Heart left ventricle (tissue), 16 donors: ENCODE measurements at regions not wholly inside any gene's neighbourhood (a gene's known extent, or its start where the extent isn't known, plus 50 kb on each side); places are given as distances from the start of the nearest gene placed in this dataset.
A peak's percentile ranks its signal among the peaks of the same experiment; 100 is the strongest.

Experiments
- ATAC-seq, 4 donors: fragments of 200-7000 bp; cut with Tn5 transposase; one replicate each; pipeline ENCODE4 v1.9.1; 2020 to 2022; ENCODE audit warnings: moderate library complexity in 4 of 4, mild to moderate bottlenecking in 3 of 4, moderate number of reproducible peaks in 1 of 4
- DNase-seq, 5 donors: peaks; one replicate each; pipeline ENCODE4 v3.0.0-alpha.2; 2020
- H3K27ac ChIP-seq, 12 donors: fragments of 200-600 bp; sonication (generic) in 4 of 12; one replicate each; pipeline versions ENCODE4 v1.5.0 to v1.8.0; 2016 to 2022; ENCODE audit warnings: mild to moderate bottlenecking in 2 of 12
- H3K27me3 ChIP-seq, 9 donors: fragments of 200-600 bp; sonication (generic) in 2 of 9; one replicate each; pipeline versions ENCODE4 v1.5.1 to v1.8.0; 2016 to 2022; ENCODE audit warnings: mild to moderate bottlenecking in 3 of 9
- H3K36me3 ChIP-seq, 9 donors: fragments of 200-600 bp; sonication (generic) in 2 of 9; one replicate each; pipeline versions ENCODE4 v1.5.0 to v1.8.0; 2018 to 2022; ENCODE audit warnings: mild to moderate bottlenecking in 2 of 9
- H3K4me1 ChIP-seq, 12 donors: fragments of 200-600 bp; sonication (generic) in 4 of 12; one replicate each; pipeline versions ENCODE4 v1.5.0 to v1.8.0; 2016 to 2022; ENCODE audit warnings: mild to moderate bottlenecking in 3 of 12
- H3K4me3 ChIP-seq, 12 donors: fragments of 200-600 bp; sonication (generic) in 4 of 12; one replicate each; pipeline versions ENCODE4 v1.5.0 to v1.8.0; 2017 to 2022; ENCODE audit warnings: mild to moderate bottlenecking in 9 of 12, moderate library complexity in 4 of 12
- H3K9me3 ChIP-seq, 12 donors: fragments of 200-600 bp; sonication (generic) in 4 of 12; one replicate each; pipeline versions ENCODE4 v1.5.0 to v1.8.0; 2016 to 2022; ENCODE audit warnings: mild to moderate bottlenecking in 1 of 12
- CTCF ChIP-seq, 12 donors: fragments of 200-600 bp; sonication (generic) in 4 of 12; IDR thresholded peaks; one replicate each; pipeline versions ENCODE4 v1.5.0 to v1.8.0; 2018 to 2022; ENCODE audit warnings: antibody characterized with exemption in 12 of 12, mild to moderate bottlenecking in 5 of 12
- POLR2A ChIP-seq, 2 donors: fragments of 450-650 bp; IDR thresholded peaks; one replicate each; pipeline ENCODE4 v1.6.1; 2017; ENCODE audit warnings: antibody characterized with exemption in 2 of 2, mild to moderate bottlenecking in 2 of 2, moderate library complexity in 2 of 2
- WGBS, 4 donors: extraction: QIAGEN DNeasy Blood & Tissue Kit in 2 of 4; methylation state at CpG; one replicate each; pipeline versions ENCODE4 v1.1.5 to v1.1.7; 2013 to 2018; 5-methylcytosine and 5-hydroxymethylcytosine counted together
- intact Hi-C, 10 donors: fragments of 100-400 bp; cut with DNase I; formaldehyde crosslinking; loops; one replicate each; pipeline versions ENCODE4 v1.11.1 to v1.14.2; 2022
- donor health status: ischemic (EF 13 %, LVEDD 7.1; RV severe dilation, severe dysfunction).
- donor health status: healthy with polysubstance abuse.
- donor health status: DM: no; HTN: yes; CAD: no.
- donor health status: DM: no; HTN: no; CAD: no.
- donor health status: ischemic (EF 25% LVEDD 6.9; RV normal size, moderate dysfunction).
- donor health status: ischemic (EF 25% LVEDD 5.7; RV mildly dilated, moderate dysfunction).
- donor health status: healthy.
- donor health status: DM: yes; HTN: yes; CAD: no.
- donor health status: ischemic (EF 35%, LVEDD 5.7; RV mildly dilated, moderate dysfunction).
- donor health status: nonischemic (EF 11% LVEDD 7.7; RV severe dilation, severe dysfunction).
- donor health status: DM: yes; HTN: yes; CAD: no.
- donor health status: PGD.
- donor health status: ischemic (EF 29% LVEDD 5.4; RV normal size, mild dysfunction).
- donor health status: nonischemic (EF 23%, LVEDD 6.1; RV moderate dilation, normal function).

GRCh38 chr11:115965767-115966504 lies 461.7 kb upstream of the CADM1 start:
- ATAC-seq (peak; percentile 51 to 88 (median 80)), DNase-seq (peak in 2 of 5 donors; percentile 51 to 65)
- Histone ChIP-seq H3K9me3 (no peaks in the 10 kb centered on the region), H3K27ac (no peak overlapping the region), H3K36me3 (no peaks in the 10 kb centered on the region), H3K4me1 (peaks cover 0 to 35% (median 9%) of the 10 kb centered on the region in 12 donors), H3K27me3 (no peaks in the 10 kb centered on the region), H3K4me3 (no peak overlapping the region)
- WGBS, 4 donors: 68 to 74% (median 71%) methylated on average over 13 of the region's 13 CpGs
- TF ChIP-seq POLR2A (IDR thresholded peaks at IDR 0.05) (no peak), CTCF (IDR thresholded peaks at IDR 0.05) (no peak)
- intact Hi-C loops: no loop called here

GRCh38 chr11:115964091-115964490 lies 459.9 kb upstream of the CADM1 start:
- Histone ChIP-seq H3K36me3 (no peaks in the 10 kb centered on the region), H3K4me3 (no peak overlapping the region), H3K27ac (peak overlapping the region in 1 of 12 donors; percentile 29), H3K4me1 (peaks cover 0 to 38% (median 9%) of the 10 kb centered on the region in 12 donors), H3K9me3 (no peaks in the 10 kb centered on the region), H3K27me3 (peaks cover 0 to 3% (median 0%) of the 10 kb centered on the region in 9 donors)
- no peak for DNase-seq
- intact Hi-C loops: no loop called here
- peak in 3 of 4 donors; percentile 38 to 79 (median 65) for ATAC-seq
- WGBS, 4 donors: 48 to 69% (median 61%) methylated on average over 2 of the region's 2 CpGs
- no peak for TF ChIP-seq CTCF (IDR thresholded peaks at IDR 0.05)
- TF ChIP-seq POLR2A (IDR thresholded peaks at IDR 0.05): no peak

GRCh38 chr11:115963156-115963555 lies 458.9 kb upstream of the CADM1 start:
- Histone ChIP-seq H3K4me3 (peak overlapping the region in 2 of 12 donors; percentile 20 to 34), H3K9me3 (no peaks in the 10 kb centered on the region), H3K27ac (peak overlapping the region in 4 of 12 donors; percentile 13 to 54 (median 25)), H3K27me3 (peaks cover 0 to 3% (median 0%) of the 10 kb centered on the region in 9 donors), H3K36me3 (no peaks in the 10 kb centered on the region), H3K4me1 (peaks cover 0 to 38% (median 9%) of the 10 kb centered on the region in 12 donors)
- 48 to 64% (median 58%) methylated on average over 6 of the region's 6 CpGs for WGBS, 4 donors
- no peak for DNase-seq
- ATAC-seq: peak; percentile 19 to 45 (median 34)
- intact Hi-C loops: no loop called here
- TF ChIP-seq POLR2A (IDR thresholded peaks at IDR 0.05): no peak
- no peak for TF ChIP-seq CTCF (IDR thresholded peaks at IDR 0.05)

GRCh38 chr11:115961159-115962003 lies 457.2 kb upstream of the CADM1 start:
- Histone ChIP-seq H3K9me3 (no peaks in the 10 kb centered on the region), H3K27me3 (peaks cover 0 to 3% (median 0%) of the 10 kb centered on the region in 9 donors), H3K4me1 (peaks cover 0 to 38% (median 9%) of the 10 kb centered on the region in 12 donors), H3K4me3 (no peak overlapping the region), H3K36me3 (no peaks in the 10 kb centered on the region), H3K27ac (peak overlapping the region in 1 of 12 donors; percentile 20)
- peak in 3 of 4 donors; percentile 31 to 40 (median 36) for ATAC-seq
- intact Hi-C loops: no loop called here
- TF ChIP-seq CTCF (IDR thresholded peaks at IDR 0.05) (no peak), POLR2A (IDR thresholded peaks at IDR 0.05) (no peak)
- peak in 1 of 5 donors; percentile 53 for DNase-seq
- WGBS, 4 donors: 50 to 62% (median 55%) methylated on average over 11 of the region's 11 CpGs
